Stimulated activated naive CD8-positive, alpha-beta T cell treated with anti-CD3 and anti-CD28 coated beads, Interleukin-15, Interleukin-2, amounts not matched to agents 100 U/mL and 50 U/mL, for 24 hours (primary cell): ENCODE measurements at regions not wholly inside any gene's neighbourhood (a gene's known extent, or its start where the extent isn't known, plus 50 kb on each side); places are given as distances from the start of the nearest gene placed in this dataset.

Source experiments
- ATAC-seq: fragments of 150-1000 bp; cut with Tn5 transposase; one replicate; pipeline ENCODE4 v1.10.0; 2021
- DNase-seq: peaks from one replicate; pipeline ENCODE4 v3.0.0; 2021

- DNase-seq = no peak
- ATAC-seq = no peak
These were observed 49.8 kb upstream of the FCN1 start for GRCh38 chr9:134967547-134967930.

GRCh38 chr9:134968011-134968822, 50.5 kb upstream of the FCN1 start:
- DNase-seq (no peak), ATAC-seq (no peak)

- ATAC-seq (no peak), DNase-seq (no peak)
These were observed 51.0 kb upstream of the FCN1 start for GRCh38 chr9:134968823-134969090.

GRCh38 chr9:134969156-134970045, 51.7 kb upstream of the FCN1 start:
- no peak for DNase-seq
- no peak for ATAC-seq

- no peak for DNase-seq
- no peak for ATAC-seq
These were observed 52.5 kb upstream of the FCN1 start for GRCh38 chr9:134970198-134970597.

- no peak for DNase-seq
- ATAC-seq = no peak
These were observed 53.0 kb upstream of the FCN1 start for GRCh38 chr9:134970719-134971118.

- ATAC-seq = no peak
- no peak for DNase-seq
These were observed 53.5 kb upstream of the FCN1 start for GRCh38 chr9:134971196-134971595.

GRCh38 chr9:134971696-134972095, 54.0 kb upstream of the FCN1 start:
- no peak for DNase-seq

GRCh38 chr9:134972140-134972539, 54.4 kb upstream of the FCN1 start:
- DNase-seq (no peak), ATAC-seq (no peak)

More at GRCh38 chr9:134971696-134972095, 54.0 kb upstream of the FCN1 start:
- ATAC-seq = no peak

GRCh38 chr9:134975253-134975652, 57.5 kb upstream of the FCN1 start:
- no peak for DNase-seq
- no peak for ATAC-seq

- DNase-seq (no peak), ATAC-seq (no peak)
These were observed 58.7 kb upstream of the FCN1 start for GRCh38 chr9:134976403-134976802.

- ATAC-seq (no peak), DNase-seq (no peak)
These were observed 60.6 kb upstream of the FCN1 start for GRCh38 chr9:134978272-134978671.

GRCh38 chr9:134980516-134980915, 62.8 kb upstream of the FCN1 start:
- DNase-seq = no peak

GRCh38 chr9:134980991-134981390, 63.3 kb upstream of the FCN1 start:
- no peak for DNase-seq
- no peak for ATAC-seq

More at GRCh38 chr9:134980516-134980915, 62.8 kb upstream of the FCN1 start:
- no peak for ATAC-seq

- ATAC-seq = no peak
- DNase-seq = no peak
These were observed 64.1 kb upstream of the FCN1 start for GRCh38 chr9:134981829-134982228.

GRCh38 chr9:134982311-134982710, 64.6 kb upstream of the FCN1 start:
- DNase-seq (no peak), ATAC-seq (no peak)

- ATAC-seq = no peak
- no peak for DNase-seq
These were observed 65.4 kb upstream of the FCN1 start for GRCh38 chr9:134983074-134983473.

- ATAC-seq = no peak
These were observed 66.0 kb upstream of the FCN1 start for GRCh38 chr9:134983506-134984371.

GRCh38 chr9:134984372-134985265, 66.9 kb upstream of the FCN1 start:
- ATAC-seq = peak; percentile 6
- no peak for DNase-seq

More at GRCh38 chr9:134983506-134984371, 66.0 kb upstream of the FCN1 start:
- no peak for DNase-seq

- ATAC-seq (no peak), DNase-seq (no peak)
These were observed 67.7 kb upstream of the FCN1 start for GRCh38 chr9:134985451-134985850.

- no peak for DNase-seq
- no peak for ATAC-seq
These were observed 69.2 kb upstream of the FCN1 start for GRCh38 chr9:134986957-134987356.
